ENCODE measurements at regions not wholly inside any gene's neighbourhood (a gene's known extent, or its start where the extent isn't known, plus 50 kb on each side); places are given as distances from the start of the nearest gene placed in this dataset.

DNA sequence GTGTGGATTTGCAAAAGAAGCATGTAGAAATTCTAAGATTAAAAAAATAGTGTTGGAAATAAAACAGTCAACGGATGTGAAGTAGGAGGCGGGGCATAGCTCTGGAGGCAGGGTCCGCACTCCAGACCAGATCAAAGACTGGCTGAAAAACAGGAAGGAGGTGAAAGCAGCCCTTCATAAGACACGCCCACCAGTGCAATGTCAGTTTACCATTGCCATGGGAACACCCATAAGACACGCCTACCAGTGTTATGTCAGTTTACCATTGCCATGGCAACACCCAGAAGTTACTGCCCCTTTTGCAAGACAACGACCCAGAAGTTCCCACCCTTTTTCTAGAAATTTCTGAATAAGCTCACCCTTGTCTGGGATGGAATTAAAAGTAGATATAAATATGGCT is 87.1 kb downstream of the FZD10 start:
- Mint-ChIP-seq H3K27ac (no peak overlapping the region), H3K36me3 (ENCODE audit: insufficient read depth in 1 of 3, low read depth in 3 of 3) (no peaks in the 10 kb centered on the region; a peak in 1 of 7 replicates), H3K4me3 (no peak overlapping the region), H3K9me3 (peaks cover 4 to 5% of the 10 kb centered on the region in 2 experiments; a peak in 4 of 5 replicates), H3K4me1 (no peaks in the 10 kb centered on the region), H3K27me3 (ENCODE audit: low read depth) (peaks cover 63% of the 10 kb centered on the region)
- no peak overlapping the region for H4K5ac ChIP-seq (ENCODE audit: insufficient read length, low read depth, low read length)
- H3K56ac ChIP-seq (ENCODE audit: insufficient read length, low read depth, low read length): no peak overlapping the region
- no peak for DNase-seq
- no peaks in the 10 kb centered on the region for H3K79me2 ChIP-seq (ENCODE audit: insufficient read depth, low read length)
- no peak overlapping the region for H4K8ac ChIP-seq (replicated peaks; ENCODE audit: insufficient read length, low read depth, low read length)
- no peak overlapping the region for H2BK5ac ChIP-seq (ENCODE audit: insufficient read length, low read length)
- no peak overlapping the region for H3K23ac ChIP-seq (ENCODE audit: insufficient read length, low read depth, low read length)
- H3K9me3 ChIP-seq (ENCODE audit: control insufficient read depth, low read depth, low read length): no peaks in the 10 kb centered on the region
- no peak overlapping the region for H3K9ac ChIP-seq (ENCODE audit: extremely low read depth, insufficient read length, low read length)
- H2BK15ac ChIP-seq (ENCODE audit: low read depth, low read length): no peak overlapping the region
- TF ChIP-seq, protein P1, sequence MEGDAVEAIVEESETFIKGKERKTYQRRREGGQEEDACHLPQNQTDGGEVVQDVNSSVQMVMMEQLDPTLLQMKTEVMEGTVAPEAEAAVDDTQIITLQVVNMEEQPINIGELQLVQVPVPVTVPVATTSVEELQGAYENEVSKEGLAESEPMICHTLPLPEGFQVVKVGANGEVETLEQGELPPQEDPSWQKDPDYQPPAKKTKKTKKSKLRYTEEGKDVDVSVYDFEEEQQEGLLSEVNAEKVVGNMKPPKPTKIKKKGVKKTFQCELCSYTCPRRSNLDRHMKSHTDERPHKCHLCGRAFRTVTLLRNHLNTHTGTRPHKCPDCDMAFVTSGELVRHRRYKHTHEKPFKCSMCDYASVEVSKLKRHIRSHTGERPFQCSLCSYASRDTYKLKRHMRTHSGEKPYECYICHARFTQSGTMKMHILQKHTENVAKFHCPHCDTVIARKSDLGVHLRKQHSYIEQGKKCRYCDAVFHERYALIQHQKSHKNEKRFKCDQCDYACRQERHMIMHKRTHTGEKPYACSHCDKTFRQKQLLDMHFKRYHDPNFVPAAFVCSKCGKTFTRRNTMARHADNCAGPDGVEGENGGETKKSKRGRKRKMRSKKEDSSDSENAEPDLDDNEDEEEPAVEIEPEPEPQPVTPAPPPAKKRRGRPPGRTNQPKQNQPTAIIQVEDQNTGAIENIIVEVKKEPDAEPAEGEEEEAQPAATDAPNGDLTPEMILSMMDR (conservative IDR thresholded peaks at IDR 0.05): no peak
- no peak overlapping the region for H2AFZ ChIP-seq (ENCODE audit: low read length)
- H2BK12ac ChIP-seq (ENCODE audit: insufficient read length, low read depth, low read length): no peak overlapping the region
- no peaks in the 10 kb centered on the region for H3K27me3 ChIP-seq (ENCODE audit: insufficient read depth, low read length)
- WGBS (ENCODE audit: extremely low coverage, insufficient read length, low lambda C conversion rate): no CpG with 5 or more reads among the region's 6 CpGs
- H2BK120ac ChIP-seq (ENCODE audit: low read depth, low read length, poor library complexity, severe bottlenecking): no peak overlapping the region
- H3K4ac ChIP-seq (ENCODE audit: low read depth, low read length): no peak overlapping the region
- H3K14ac ChIP-seq (ENCODE audit: insufficient read depth, low read length): no peak overlapping the region
- H3K18ac ChIP-seq (ENCODE audit: insufficient read length, low read depth, low read length): no peak overlapping the region
- H3K79me1 ChIP-seq (ENCODE audit: insufficient read depth, low read depth, low read length, poor library complexity, severe bottlenecking): no peaks in the 10 kb centered on the region
- H3K4me2 ChIP-seq (ENCODE audit: insufficient read depth, insufficient read length, low read length): no peak overlapping the region
- H3T11ph ChIP-seq (ENCODE audit: low read length): no peak overlapping the region
- H4K20me1 ChIP-seq (ENCODE audit: control insufficient read depth, insufficient read depth, insufficient read length): no peaks in the 10 kb centered on the region
- H2BK20ac ChIP-seq (ENCODE audit: low read depth, low read length, poor library complexity, severe bottlenecking): no peak overlapping the region
- no peak overlapping the region for H4K91ac ChIP-seq (ENCODE audit: insufficient read length, low read depth, low read length)
- H3K4me1 ChIP-seq (ENCODE audit: insufficient read depth, low read length): no peaks in the 10 kb centered on the region
- H3K23me2 ChIP-seq (ENCODE audit: insufficient read length, low read depth, low read length, poor library complexity, severe bottlenecking): no peaks in the 10 kb centered on the region
- H2AK5ac ChIP-seq (ENCODE audit: insufficient read length, low read length): no peak overlapping the region
- H3K27ac ChIP-seq (ENCODE audit: insufficient read length, low read depth, low read length): no peak overlapping the region

Data from H9 (cell line).